Adrenal gland (tissue), 9 donors: ENCODE measurements at regions not wholly inside any gene's neighbourhood (a gene's known extent, or its start where the extent isn't known, plus 50 kb on each side); places are given as distances from the start of the nearest gene placed in this dataset.

ENCODE experiments used
- DNase-seq, 7 donors: peaks; one replicate each; pipeline ENCODE4 v3.0.0-alpha.2; 2019 to 2020
- H3K27ac ChIP-seq, 5 donors: fragments of 200-600 bp; sonication (generic) in 4 of 5; 1 replicate in 3 of 5; 2 replicates in 2 of 5; pipeline versions ENCODE4 v1.5.1 to v1.8.0; 2016 to 2020; ENCODE audit warnings: mild to moderate bottlenecking in 1 of 5
- H3K27me3 ChIP-seq: fragments of 200-600 bp; 2 replicates; pipeline ENCODE4 v1.8.0; 2021
- H3K36me3 ChIP-seq, 2 donors: fragments of 200-600 bp; replicated peaks in 1 of 2; 1 replicate in 1 of 2; 2 replicates in 1 of 2; pipeline versions ENCODE4 v1.5.1 to v1.8.0; 2018 to 2022
- H3K4me1 ChIP-seq, 2 donors: fragments of 200-600 bp; replicated peaks in 1 of 2; 1 replicate in 1 of 2; 2 replicates in 1 of 2; pipeline versions ENCODE4 v1.5.1 to v1.8.0; 2018 to 2021
- H3K4me3 ChIP-seq, 4 donors: fragments of 200-600 bp; sonication (generic) in 3 of 4; one replicate each; pipeline ENCODE4 v1.5.1; 2016 to 2018
- H3K9me3 ChIP-seq, 3 donors: fragments of 200-600 bp; sonication (generic) in 1 of 3; replicated peaks in 1 of 3; 1 replicate in 2 of 3; 2 replicates in 1 of 3; pipeline versions ENCODE4 v1.5.1 to v1.8.0; 2016 to 2021
- CTCF ChIP-seq, 6 experiments: fragments of 450-650 bp in 4 of 6; fragments of 200-600 bp in 2 of 6; sonication (generic) in 1 of 6; IDR thresholded peaks; 1 replicate in 5 of 6; 2 replicates in 1 of 6; pipeline versions ENCODE4 v1.5.1 to v1.8.0; 2016 to 2021; ENCODE audit warnings: antibody characterized with exemption in 6 of 6, mild to moderate bottlenecking in 2 of 6, moderate library complexity in 1 of 6
- POLR2A ChIP-seq, 2 donors: fragments of 450-650 bp; IDR thresholded peaks; one replicate each; pipeline ENCODE4 v1.6.1; 2017; ENCODE audit warnings: antibody characterized with exemption in 2 of 2, mild to moderate bottlenecking in 2 of 2, moderate library complexity in 1 of 2
- WGBS, 4 donors: extraction: QIAGEN DNeasy Blood & Tissue Kit in 2 of 4; methylation state at CpG; one replicate each; pipeline versions ENCODE4 v1.1.5 to v1.1.7; 2013 to 2017; 5-methylcytosine and 5-hydroxymethylcytosine counted together
- intact Hi-C, 2 donors: fragments of 100-400 bp; cut with DNase I; formaldehyde crosslinking; loops; one replicate each; pipeline versions ENCODE4 v1.14.1 to v1.15.0; 2022 to 2023
- donor health status: healthy with polysubstance abuse.
- donor health status: Bipolar disorder and iron deficiency.
- donor health status: DM: yes; HTN: yes; CAD: no.
- donor health status: DM: no; HTN: no; CAD: no.
- donor health status: DM: no; HTN: no; CAD: no.

- no peak for TF ChIP-seq POLR2A (IDR thresholded peaks at IDR 0.05)
- TF ChIP-seq CTCF (IDR thresholded peaks at IDR 0.05): no peak
- H3K36me3 ChIP-seq: no peaks in the 10 kb centered on the region
- H3K4me1 ChIP-seq: no peaks in the 10 kb centered on the region
- 82 to 91% (median 89%) methylated on average over 7 of the region's 7 CpGs for WGBS, 4 donors
- DNase-seq: no peak
- no peaks in the 10 kb centered on the region for H3K9me3 ChIP-seq
- no peak overlapping the region for H3K27ac ChIP-seq
- intact Hi-C loops: no loop called here
- H3K27me3 ChIP-seq: no peaks in the 10 kb centered on the region
- no peak overlapping the region for H3K4me3 ChIP-seq
Measured at GRCh38 chr17:62322313-62322712, 58.0 kb upstream of the EFCAB3 start.

- intact Hi-C loops: no loop called here
- Histone ChIP-seq H3K4me3 (no peak overlapping the region), H3K27me3 (no peaks in the 10 kb centered on the region), H3K27ac (no peak overlapping the region), H3K36me3 (no peaks in the 10 kb centered on the region), H3K9me3 (no peaks in the 10 kb centered on the region), H3K4me1 (no peaks in the 10 kb centered on the region)
- no peak for DNase-seq
- 26 to 38% (median 32%) methylated on average over 1 of the region's 1 CpG for WGBS, 4 donors
- TF ChIP-seq POLR2A (IDR thresholded peaks at IDR 0.05): no peak
- TF ChIP-seq CTCF (IDR thresholded peaks at IDR 0.05): no peak
Measured at GRCh38 chr17:62321451-62321850, 58.9 kb upstream of the EFCAB3 start.

GRCh38 chr17:62319846-62320245 is 60.5 kb upstream of the EFCAB3 start:
- Histone ChIP-seq H3K4me3 (no peak overlapping the region), H3K4me1 (no peaks in the 10 kb centered on the region), H3K36me3 (no peaks in the 10 kb centered on the region), H3K9me3 (no peaks in the 10 kb centered on the region), H3K27me3 (no peaks in the 10 kb centered on the region), H3K27ac (no peak overlapping the region)
- WGBS, 4 donors: 71 to 84% (median 75%) methylated on average over 1 of the region's 1 CpG
- no peak for DNase-seq
- intact Hi-C loops: no loop called here
- TF ChIP-seq CTCF (IDR thresholded peaks at IDR 0.05) (no peak), POLR2A (IDR thresholded peaks at IDR 0.05) (no peak)

GRCh38 chr17:62309396-62309795 is 71.0 kb upstream of the EFCAB3 start:
- H3K9me3 ChIP-seq: no peaks in the 10 kb centered on the region
- no peaks in the 10 kb centered on the region for H3K4me1 ChIP-seq
- peaks cover 5% of the 10 kb centered on the region for H3K27me3 ChIP-seq
- no peak overlapping the region for H3K27ac ChIP-seq
- H3K36me3 ChIP-seq: no peaks in the 10 kb centered on the region
- TF ChIP-seq CTCF (IDR thresholded peaks at IDR 0.05) (no peak), POLR2A (IDR thresholded peaks at IDR 0.05) (no peak)
- intact Hi-C loops: no loop called here
- DNase-seq: no peak
- no peak overlapping the region for H3K4me3 ChIP-seq
